ENCODE measurements at regions not wholly inside any gene's neighbourhood (a gene's known extent, or its start where the extent isn't known, plus 50 kb on each side); places are given as distances from the start of the nearest gene placed in this dataset.

DNA sequence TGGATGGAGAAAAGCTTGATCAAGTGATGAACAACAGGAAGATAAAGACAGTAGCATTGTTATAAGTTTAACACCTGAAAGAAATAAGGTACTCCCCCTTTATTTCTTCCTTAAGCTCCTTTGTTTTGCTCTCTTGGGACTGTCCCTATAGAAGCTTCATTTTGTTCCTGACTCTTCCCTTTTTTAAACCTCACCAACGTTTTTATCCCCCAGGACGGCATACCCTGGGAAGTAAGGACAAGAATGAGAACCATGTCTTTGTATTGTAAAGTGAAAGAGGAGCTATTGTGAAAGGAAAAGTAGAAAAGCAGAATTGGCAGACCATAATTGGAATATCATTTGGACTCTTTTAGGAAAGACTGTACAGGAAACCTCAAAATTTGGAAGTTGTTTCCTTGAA, 1368.6 kb upstream of the C9orf72 start:
- 19 to 28% (median 20%) methylated on average over 2 of the region's 2 CpGs for WGBS, 4 donors
- Histone ChIP-seq H3K36me3 (no peaks in the 10 kb centered on the region), H3K4me3 (no peak overlapping the region), H3K27me3 (no peaks in the 10 kb centered on the region), H3K9me3 (no peaks in the 10 kb centered on the region), H3K27ac (no peak overlapping the region), H3K4me1 (no peaks in the 10 kb centered on the region)
- ATAC-seq: no peak
- DNase-seq: no peak
- intact Hi-C loops (cut with DNase I): no loop called here
- TF ChIP-seq, protein P1, sequence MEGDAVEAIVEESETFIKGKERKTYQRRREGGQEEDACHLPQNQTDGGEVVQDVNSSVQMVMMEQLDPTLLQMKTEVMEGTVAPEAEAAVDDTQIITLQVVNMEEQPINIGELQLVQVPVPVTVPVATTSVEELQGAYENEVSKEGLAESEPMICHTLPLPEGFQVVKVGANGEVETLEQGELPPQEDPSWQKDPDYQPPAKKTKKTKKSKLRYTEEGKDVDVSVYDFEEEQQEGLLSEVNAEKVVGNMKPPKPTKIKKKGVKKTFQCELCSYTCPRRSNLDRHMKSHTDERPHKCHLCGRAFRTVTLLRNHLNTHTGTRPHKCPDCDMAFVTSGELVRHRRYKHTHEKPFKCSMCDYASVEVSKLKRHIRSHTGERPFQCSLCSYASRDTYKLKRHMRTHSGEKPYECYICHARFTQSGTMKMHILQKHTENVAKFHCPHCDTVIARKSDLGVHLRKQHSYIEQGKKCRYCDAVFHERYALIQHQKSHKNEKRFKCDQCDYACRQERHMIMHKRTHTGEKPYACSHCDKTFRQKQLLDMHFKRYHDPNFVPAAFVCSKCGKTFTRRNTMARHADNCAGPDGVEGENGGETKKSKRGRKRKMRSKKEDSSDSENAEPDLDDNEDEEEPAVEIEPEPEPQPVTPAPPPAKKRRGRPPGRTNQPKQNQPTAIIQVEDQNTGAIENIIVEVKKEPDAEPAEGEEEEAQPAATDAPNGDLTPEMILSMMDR (IDR thresholded peaks at IDR 0.05): no peak
- TF ChIP-seq POLR2A (IDR thresholded peaks at IDR 0.05): no peak

DNA sequence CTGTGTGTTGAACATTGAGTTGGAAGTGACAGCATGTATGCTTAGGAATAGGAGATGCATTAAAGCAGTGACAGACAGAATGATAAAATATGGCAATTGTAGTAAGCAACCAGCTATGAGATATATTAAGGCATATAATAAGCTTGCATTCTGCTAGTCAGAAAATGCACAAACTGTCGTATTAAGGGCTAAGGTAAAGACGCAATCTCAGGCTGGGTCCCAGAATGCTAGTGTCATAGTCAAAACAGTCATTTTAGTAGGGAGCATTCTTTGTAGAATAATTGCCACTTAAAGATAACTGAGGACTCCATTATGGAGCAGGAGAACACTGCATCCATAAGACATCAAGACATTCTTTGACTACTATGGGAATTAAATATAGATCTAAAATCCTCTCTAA, 1369.7 kb upstream of the C9orf72 start:
- 80 to 90% (median 86%) methylated on average over 2 of the region's 2 CpGs for WGBS, 4 donors
- H3K4me3 ChIP-seq: no peak overlapping the region
- H3K27ac ChIP-seq: no peak overlapping the region
- no peaks in the 10 kb centered on the region for H3K27me3 ChIP-seq
- intact Hi-C loops (cut with DNase I): no loop called here
- TF ChIP-seq, protein P1 (IDR thresholded peaks at IDR 0.05): no peak
- TF ChIP-seq POLR2A (IDR thresholded peaks at IDR 0.05): no peak
- H3K4me1 ChIP-seq: no peaks in the 10 kb centered on the region
- DNase-seq: no peak
- no peaks in the 10 kb centered on the region for H3K36me3 ChIP-seq
- H3K9me3 ChIP-seq: no peaks in the 10 kb centered on the region
- ATAC-seq: no peak

DNA sequence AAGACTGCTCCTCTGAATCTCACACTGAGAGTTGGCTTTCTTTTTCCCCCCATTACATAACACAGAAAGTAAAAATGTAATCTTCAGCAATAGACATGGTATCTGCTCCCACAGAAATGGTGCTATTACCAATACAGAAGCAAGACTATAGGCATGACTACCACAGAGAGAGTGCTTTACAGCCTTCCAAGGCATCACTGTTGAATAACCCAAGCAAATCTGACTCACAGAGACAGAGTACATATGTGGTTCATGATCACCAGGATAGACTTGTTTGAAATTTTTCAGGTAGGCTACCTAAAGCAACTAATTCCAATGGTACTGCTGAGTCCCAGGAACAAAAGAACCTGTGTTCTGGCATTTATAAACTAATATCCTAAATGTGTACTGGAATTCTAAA, 1373.4 kb upstream of the C9orf72 start:
- H3K4me3 ChIP-seq: no peak overlapping the region
- no peak overlapping the region for H3K27ac ChIP-seq
- TF ChIP-seq, protein P1 (IDR thresholded peaks at IDR 0.05): no peak
- TF ChIP-seq POLR2A (IDR thresholded peaks at IDR 0.05): no peak
- H3K36me3 ChIP-seq: no peaks in the 10 kb centered on the region
- H3K27me3 ChIP-seq: no peaks in the 10 kb centered on the region
- no peaks in the 10 kb centered on the region for H3K4me1 ChIP-seq
- intact Hi-C loops (cut with DNase I): no loop called here
- ATAC-seq (no peak), DNase-seq (no peak)
- peaks cover 0 to 14% (median 1%) of the 10 kb centered on the region in 12 donors for H3K9me3 ChIP-seq

DNA sequence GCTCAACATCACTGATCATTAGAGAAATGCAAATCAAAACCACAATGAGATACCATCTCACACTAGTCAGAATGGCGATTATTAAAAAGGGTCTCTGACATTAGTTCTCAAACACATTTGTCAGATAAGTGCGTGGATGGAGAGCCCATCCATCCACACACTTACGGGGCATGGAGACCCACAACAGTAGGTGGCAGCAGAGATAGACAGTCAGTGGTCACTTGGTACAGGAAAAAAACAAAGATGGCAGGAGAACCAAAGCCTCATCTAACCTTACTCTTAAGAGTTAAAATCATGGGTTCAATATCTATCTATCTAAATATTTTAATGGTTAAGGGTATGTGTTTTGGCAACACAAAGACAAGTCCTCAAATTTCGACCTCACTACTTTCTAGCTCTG, 1378.7 kb upstream of the C9orf72 start:
- ATAC-seq: no peak
- H3K9me3 ChIP-seq: peaks cover 0 to 14% (median 1%) of the 10 kb centered on the region in 12 donors
- no peaks in the 10 kb centered on the region for H3K4me1 ChIP-seq
- intact Hi-C loops (cut with DNase I): loop anchor here in 1 of 10 donors (5.0 kb wide), 1 partner anchor 35 kb away; no protein-coding TSS in a partner anchor
- H3K27me3 ChIP-seq: no peaks in the 10 kb centered on the region
- 65 to 76% (median 67%) methylated on average over 4 of the region's 4 CpGs for WGBS, 4 donors
- TF ChIP-seq POLR2A (IDR thresholded peaks at IDR 0.05): no peak
- TF ChIP-seq, protein P1 (IDR thresholded peaks at IDR 0.05): no peak
- no peak for DNase-seq
- H3K4me3 ChIP-seq: no peak overlapping the region
- no peaks in the 10 kb centered on the region for H3K36me3 ChIP-seq
- H3K27ac ChIP-seq: no peak overlapping the region
